NCI-H1417 (cell line): ENCODE measurements at regions not wholly inside any gene's neighbourhood (a gene's known extent, or its start where the extent isn't known, plus 50 kb on each side); places are given as distances from the start of the nearest gene placed in this dataset.

Source experiments
- DNase-seq, 3 experiments: peaks; one replicate each; lab custom pipeline; 2025; lab: John Stamatoyannopoulos, UW

DNA sequence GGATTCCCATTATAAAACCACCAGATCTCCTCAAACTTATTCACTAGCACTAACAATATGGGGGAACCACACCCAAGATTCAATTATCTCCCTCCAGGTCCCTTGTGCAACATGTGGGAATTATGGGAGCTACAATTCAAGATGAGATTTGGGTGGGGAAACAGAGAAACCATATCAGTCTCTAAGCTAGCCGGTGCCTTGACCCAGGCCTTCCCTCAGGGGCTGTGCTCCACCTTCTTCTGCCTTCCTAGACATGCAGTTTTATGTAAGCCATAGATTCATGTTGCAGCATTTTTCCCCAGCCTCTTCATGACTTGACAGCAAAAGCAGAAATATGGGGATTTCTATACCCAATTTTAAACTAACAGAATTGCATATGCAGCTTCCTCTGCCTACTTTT lies 559.2 kb downstream of the TNS1 start:
- no peak for DNase-seq

DNA sequence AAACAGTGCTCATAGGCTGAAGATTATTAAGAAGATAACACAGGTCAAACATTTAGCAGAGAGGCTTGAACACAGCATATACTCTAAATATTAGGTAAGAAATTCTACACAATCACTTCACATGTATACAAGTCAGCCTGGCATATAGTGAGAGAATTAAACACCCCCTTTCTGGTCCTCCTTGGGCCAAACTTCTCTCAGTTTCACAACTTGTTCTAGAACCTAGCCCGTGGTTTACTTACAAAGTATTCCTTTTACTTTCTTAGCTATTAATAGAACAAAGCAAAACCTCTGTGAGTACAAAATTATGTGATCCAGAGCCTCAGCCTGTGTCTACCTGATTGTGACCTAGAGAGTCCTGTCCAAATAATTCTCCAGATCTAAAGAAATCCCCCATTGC lies 562.8 kb downstream of the TNS1 start:
- no peak for DNase-seq

DNA sequence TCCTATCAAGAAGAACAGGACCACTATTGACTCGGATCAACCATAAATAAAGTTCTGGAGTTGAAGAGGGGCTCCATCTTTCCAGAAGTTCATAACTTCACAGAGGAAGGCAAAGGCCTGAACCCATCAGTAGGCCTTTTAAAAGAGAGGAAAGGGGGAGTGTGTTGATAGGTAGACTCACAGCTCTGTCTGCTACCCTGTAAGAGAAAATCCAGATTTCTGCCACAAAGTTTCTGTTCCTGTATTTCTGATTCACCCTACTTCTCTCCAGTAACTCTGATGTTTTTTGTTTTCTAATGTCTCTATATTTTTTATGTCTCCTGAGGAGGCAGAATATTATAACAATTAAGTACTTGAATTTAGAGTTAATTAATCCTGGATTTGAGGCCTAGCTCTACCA lies 564.0 kb downstream of the TNS1 start:
- DNase-seq, result no peak

DNA sequence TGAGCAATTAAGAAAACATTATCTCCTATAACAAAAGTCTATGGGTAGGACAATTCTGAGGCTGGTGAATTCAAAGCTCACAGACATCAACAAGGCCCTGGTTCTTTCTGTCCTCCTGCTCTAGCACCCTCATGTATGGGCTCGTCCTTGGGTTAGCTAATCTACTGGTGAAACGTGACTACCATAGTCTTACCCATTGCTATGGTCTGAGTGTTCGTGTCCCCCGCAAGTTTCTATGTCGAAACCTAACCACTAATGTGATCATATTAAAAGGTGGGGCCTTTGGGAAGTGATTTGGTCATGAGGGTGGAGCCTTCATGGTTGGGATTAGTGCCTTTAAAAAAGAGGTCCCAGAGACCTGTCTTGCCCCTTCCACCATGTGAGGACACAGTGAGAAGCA lies 564.7 kb downstream of the TNS1 start:
- DNase-seq, result no peak

DNA sequence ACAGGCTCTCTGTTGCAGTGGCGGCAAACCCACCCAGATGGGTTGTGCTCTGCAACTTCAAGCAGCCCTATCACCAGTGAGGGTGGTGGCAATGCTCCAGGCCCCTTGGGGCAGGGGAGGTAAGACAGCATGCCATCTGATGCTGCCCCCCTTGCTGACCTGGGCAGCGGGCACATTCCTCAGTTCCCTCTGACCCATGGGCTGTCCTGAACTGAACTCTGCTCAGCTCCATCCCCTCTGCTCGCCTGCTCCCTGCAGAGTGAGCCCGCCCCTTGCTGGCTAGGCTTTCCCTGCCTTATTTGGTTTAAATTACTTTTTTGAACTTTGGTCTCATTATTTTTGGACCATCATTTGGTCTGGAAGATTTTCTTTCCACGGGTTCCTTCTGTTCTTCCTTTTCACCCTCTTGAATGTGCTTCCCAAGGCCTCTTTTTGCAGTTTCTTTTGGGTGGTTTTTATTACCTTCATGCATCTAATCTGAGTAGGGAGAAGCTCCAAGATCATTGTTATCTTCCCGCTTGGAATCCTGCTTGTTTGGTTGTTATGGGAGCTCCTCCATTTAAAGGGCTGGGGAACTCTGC lies 565.4 kb downstream of the TNS1 start:
- no peak for DNase-seq

DNA sequence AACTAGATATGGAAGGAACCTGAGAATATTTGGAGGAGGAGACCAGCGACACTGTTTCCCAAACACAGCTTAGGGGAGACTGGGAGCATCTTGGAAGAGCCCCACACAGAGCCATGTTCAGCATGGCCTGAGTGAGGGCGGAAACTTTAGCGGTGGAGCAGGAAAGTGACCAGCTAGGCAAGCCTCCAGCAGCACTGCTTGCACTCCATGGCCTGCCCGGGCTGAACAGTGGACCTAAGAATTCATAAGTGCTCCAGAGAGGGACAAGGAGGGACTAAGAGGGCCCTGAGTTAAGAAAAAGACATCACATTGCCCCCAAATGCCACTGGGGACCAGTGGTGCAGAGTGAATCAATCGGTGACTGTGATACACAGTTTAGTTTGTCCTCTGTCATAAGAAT lies 566.4 kb downstream of the TNS1 start:
- DNase-seq, result no peak

DNA sequence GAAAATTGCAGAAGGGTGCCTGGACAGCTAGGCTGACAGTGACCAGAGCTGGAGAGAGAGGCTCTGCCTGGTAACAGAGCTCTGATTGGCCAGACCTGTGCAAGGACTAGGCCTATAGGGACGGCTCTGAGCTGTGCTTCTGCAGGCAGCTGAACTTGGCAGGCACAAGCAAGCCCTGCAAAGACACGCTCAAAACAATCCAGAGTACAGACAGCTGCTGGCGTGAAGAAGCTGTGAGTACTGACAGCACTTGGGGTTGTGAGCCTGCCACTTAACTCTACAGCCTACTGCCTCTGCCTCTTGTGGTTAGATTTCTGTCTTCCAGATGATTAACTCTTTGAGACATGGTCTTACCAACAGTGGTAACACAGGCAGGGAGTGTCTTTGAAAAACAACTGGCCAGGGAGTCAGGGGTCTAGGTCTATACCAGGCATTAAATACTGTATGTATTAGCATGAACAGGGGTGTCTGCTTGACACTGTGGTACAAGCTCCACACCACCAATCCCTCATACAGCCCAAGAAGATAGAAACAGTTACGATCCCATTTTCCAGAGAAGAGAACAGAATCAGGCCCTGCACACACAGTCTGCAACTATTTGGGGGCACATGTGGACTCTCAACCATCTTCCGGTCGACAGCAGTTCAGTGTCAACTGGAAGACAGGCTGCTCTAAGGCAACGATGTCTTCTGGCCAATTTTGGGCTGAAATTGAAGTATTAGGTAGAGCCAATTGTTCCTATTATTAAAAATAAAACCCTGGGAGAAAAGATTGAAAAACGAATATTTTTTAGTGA lies 568.4 kb downstream of the TNS1 start:
- peak; percentile 72 to 91 (median 83) for DNase-seq

DNA sequence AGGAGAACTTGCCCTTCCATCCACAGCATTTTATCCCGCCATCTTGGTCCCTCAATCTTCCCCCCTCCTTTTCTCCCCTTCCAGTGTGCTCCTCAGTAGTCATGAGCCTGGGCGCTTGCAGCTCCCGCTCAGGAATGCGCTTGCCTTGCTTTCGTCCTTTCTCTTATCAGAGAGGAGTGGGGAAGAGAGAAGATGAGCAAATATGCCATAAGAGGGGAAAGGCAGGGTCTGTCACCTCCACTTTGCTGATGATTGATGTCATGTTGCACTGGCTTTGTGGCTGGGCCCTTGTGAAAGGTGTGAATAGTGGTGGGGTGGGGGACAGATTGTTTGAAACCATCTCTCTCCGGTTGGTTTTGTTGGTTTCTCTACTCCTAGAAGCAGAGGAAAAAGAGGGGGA lies 569.3 kb downstream of the TNS1 start:
- peak in 1 of 3 experiments; percentile 37 for DNase-seq

DNA sequence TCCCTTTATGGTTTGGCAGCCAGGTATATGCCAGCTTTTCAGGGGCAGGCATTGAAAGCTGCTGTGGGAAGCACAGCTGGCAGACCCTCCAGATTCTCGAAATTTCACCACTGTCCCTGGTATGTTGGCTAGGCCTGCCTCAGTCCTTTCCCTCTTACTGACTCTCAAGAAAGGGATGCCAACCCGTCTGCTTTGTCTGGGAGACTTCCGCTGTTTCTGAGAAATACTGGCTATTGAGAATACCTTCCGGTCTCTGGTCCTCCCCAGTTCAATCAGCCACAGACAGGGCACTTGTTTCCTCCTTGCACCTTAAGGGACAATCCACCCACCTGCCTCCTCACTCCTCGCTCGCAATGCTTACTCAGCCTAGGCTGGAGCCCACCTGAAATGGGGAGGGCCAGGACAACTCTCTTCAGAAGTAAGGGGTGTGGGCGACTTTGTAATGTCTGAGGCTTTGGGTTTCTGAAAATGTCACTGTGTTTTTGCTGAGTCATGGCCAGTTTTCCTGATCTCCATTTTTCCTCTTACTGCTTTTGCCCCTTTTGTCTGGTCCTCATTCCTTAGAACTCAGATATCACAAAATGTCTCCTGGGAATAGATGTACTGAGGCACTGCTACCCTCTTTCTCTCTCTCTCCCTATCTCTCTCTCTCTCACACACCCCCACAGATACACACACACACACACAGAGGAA lies 571.1 kb downstream of the TNS1 start:
- DNase-seq, result no peak

DNA sequence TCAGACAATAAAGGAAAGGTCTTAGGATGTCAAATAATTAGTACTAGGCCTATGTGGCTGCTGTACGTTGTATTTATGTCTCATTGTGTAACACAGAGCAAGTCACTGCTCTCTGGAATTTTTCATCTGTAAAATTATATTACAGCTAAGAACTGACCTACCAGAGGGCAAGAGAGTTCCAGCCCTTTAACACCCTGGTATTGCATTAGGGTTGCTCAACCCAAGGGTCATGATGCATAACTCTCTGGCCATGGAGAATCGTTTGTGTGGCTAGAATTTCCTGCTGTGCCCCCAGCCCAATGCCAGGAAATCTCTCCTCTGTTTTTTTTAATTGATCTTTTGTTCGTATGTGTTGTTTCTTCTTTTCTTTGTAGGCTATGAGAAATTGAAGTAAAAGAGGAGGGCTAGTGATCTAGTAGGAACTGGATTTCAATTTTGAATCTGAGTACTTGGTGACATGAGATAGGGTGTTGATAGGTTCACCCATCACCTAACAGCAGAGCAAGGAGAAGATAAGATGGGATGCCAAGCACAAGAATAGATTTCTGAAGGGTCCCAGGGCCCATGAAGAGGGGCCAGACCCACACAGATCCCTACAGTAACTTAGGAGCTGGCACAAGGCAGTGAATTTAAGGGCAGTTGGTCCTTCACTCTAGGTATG lies 571.2 kb upstream of the TNP1 start:
- DNase-seq, result no peak

DNA sequence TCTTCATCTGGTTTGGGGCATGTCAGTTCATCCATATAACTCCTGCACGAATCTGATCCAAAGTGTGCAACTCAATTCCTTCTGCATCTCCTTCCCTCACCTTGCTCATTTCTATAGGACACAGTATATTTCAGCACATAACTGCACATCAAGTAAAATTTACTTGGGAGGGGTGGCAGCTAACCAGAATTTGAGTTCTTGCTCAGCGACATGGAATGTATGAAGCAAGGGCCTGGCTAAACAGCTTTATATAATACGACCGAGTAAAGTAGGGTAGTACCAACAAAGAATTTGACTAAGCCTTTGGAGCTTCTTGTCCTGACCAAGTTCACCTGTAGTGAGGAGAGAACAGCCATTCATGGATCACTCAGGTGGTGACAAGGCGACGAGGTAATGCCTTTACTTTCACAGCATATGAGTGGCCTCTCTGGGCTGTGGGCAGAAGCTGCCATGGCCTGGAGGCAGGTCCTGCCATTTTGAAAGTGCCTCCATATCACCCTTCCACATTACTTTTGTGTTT lies 570.2 kb upstream of the TNP1 start:
- no peak for DNase-seq

DNA sequence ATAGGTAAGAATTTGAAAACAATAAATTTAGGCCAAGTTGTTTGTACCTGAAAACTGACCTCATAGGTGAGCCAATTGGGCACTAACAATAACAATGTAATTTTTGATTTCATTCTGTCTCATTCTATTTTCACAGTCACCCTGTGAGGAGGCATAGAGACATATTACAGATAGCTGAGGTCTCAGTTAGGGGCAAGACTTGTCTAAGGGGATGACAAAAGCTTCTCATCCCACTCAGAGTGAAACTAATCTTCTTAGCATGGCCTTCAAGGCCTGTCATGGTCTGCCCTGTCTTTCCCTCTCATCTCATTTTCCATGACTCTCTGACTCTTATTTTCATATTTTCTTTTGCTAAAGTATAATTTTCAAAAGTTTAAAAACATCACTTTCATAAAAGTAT lies 562.0 kb upstream of the TNP1 start:
- DNase-seq, result no peak

DNA sequence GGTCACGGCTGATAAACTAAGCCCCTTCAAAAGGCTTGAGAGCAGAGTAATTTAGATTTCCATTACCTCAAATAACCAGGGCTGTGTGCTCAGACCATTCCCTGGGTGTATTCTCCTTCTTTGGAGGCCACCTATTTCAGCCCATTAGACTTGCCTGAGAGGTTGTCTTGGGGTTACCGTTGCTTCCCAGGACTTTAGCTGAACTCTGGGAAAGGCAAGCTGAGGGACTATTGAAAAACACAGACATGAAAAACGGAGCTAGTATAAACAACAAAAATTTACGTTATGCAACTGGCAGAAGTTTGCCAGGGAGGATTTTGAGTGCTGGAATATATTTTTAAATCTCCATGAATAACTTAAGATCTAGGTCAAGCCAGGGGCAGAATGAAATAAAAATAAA lies 561.0 kb upstream of the TNP1 start:
- no peak for DNase-seq

DNA sequence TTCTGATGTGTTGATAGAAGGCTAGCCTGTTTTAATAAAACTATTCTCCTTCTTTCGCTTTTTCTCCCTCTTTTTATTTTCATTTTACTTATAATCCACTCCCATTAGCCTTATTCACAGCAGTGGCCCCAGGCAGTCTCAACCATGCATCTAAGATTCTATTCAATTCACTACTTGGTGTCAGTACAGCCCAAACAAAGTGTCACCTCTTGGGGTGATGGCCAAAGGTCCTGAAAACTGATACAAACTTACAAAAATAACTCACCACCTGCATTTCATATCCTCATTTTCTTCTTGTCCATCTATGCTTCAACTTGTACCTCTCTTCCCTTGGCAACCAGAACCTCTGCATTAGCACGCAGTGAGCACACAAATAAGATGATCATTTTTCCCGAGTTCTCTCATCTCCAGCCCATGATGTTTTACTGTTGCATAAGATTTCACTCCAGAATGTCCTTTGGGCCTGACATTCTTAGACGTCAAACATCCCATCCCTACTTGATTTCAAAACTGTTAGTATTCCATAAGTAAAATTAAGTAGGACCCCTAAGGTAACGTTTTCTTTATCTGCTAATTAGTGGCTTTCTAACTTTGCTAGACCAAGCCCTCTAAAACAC lies 559.3 kb upstream of the TNP1 start:
- DNase-seq, result no peak

DNA sequence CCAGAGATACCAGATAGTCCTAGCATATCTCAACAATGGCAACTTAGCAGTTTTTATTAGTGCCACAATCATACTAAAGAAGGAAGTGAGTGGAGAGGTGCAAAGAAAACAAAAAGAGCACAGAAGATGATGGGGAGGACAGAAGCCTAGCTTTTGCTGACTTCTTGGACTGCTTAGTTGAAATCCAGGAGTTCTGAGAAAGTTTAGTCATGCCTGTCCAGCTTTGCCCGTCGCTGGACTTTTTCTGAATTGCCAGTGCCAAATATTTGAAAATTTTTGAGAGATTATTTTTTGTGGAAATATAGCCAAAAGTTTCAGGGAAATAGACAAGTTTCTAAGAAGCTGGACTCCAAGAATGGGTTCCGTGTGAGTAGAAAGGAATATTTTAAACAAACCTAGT lies 558.7 kb upstream of the TNP1 start:
- DNase-seq, result no peak

DNA sequence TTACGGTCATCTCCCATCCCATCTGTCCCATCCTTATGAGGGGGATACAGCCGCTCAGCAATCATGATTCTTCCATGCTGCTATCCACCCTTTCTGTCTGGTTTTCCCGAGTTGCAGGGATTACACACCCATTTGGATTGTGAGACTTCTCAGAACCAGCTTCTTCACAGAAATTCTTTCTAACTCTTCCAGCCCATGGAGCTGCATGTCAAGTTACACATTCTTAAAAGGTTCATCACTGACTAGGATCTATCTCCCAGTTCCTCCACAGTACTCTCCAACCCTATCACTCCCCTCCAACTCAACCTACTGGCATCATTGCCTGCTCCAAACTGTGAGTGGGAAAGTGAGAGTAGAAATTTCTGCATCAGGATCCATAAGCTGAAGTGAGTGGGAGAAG lies 558.2 kb upstream of the TNP1 start:
- no peak for DNase-seq

DNA sequence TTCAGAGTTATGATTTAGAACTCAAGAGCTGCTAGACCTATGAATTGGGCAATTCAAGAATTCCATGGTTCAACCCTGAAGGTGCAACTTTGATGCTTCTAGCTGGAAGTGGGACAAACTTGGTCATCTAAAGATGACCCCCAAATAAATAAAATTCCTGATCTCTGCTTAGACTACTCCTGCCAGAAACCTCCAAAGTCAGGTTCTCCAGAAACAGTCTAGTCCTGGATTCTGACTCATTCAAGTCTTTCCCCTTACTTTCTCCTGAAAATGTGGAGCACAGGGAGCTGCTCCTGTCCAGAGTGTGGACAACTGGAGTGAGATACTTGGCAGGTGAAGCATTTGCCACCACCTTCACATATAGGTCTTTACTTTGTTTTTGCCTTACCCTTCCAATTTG lies 557.7 kb upstream of the TNP1 start:
- no peak for DNase-seq

DNA sequence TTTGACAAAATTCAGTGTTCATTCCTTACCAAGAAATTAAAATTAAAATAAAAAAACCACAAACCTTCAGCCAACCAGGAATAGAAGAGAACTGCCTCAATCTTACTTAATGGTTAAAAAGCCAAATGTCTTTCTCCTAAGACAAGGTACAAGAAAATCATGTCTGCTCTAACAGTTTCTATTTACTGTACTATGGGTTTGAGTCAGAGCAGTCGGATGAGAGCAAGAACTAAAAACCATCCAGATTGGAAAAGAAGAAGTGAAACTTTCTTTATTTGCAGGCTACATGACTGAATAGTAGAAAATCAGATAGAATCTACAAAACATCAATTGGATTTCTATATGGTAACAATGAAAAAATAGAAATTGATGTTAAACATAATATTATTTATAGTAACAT lies 555.5 kb upstream of the TNP1 start:
- no peak for DNase-seq

DNA sequence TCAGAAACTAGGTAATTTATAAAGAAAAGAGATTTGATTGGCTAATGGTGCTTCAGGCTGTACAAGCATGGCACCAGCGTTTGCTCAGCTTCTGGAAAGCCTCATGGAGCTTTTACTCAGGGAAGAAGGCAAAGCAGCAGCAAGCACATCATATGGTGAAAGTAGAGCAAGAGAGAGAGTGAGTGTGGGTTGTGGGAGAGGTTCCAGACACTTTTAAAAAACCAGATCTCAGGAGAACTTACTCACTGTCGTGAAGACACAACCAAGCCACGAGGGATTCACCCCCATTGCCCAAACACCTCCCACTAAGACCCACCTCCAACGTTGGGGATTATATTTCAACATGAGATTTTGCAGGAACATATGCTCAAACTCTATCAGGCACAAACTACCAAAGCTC lies 554.6 kb upstream of the TNP1 start:
- DNase-seq, result no peak

DNA sequence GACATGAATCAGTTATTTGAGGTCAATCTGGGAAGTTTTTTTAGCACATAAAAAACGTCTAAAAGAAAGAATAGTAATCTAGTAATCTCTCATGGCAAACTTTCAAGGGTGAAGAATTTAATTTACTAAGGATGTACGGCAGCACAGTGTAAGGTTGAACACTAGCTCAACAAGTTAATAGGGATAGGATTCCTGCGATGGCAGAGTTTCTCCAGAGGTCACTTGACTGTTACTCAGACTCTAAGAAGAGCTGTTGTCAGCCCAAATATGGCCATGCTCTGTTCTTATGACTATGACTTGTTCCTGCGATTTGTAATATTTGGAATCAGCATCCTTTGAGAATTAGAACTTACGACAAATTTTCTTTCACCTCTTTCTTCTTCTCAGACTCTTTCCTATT lies 553.3 kb upstream of the TNP1 start:
- DNase-seq, result no peak

DNA sequence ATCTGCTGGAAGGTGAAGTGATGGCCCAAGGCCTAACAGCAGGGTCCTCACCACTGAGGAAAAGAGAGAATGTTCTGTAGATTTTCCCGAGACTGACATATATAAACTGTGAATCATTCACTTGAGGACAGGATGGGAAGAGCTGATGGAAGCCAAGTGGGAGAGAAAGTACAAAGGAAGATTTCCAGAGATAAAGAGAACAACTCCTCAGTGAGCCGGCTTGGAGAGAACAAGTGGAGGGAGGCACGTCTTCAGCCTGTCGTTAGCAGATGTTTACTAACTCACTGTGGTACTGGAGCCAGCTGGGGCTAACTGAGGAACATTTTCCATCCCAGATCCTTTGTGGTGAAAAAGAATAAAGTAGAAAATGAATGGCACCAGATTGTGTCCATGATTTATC lies 552.9 kb upstream of the TNP1 start:
- no peak for DNase-seq

DNA sequence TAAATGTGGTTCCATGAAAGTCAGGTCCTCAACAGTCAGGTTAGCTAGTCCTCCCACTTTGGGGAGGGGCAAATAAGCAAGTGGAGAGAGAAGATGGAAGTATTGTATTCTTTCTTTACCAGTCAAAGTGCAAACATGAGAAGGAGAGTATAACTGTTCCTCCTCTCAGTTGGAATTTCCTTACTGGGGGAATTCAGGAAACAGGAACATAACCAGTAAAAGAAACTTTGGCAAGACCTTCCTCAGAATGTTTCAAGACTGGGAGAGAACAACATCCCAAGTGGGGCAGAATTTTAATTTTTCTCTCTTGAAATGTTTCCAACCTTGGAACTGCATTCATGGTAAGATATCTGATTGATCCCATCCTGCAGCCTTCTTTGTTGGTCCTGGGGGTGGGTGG lies 552.4 kb upstream of the TNP1 start:
- no peak for DNase-seq

DNA sequence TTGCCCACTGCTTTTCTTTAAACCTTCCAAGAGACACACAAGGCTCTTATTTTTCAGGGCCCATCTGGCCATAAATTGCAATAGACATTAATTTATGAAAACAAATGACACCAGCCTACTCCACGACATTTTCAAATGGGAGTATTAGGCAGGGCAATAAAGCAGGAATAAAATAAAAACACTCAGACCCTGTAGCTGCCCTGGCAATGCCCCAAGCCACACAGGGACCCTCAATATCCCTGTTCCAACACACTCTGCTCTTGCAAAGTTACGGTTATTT lies 550.8 kb upstream of the TNP1 start:
- no peak for DNase-seq
